ENCODE measurements at regions not wholly inside any gene's neighbourhood (a gene's known extent, or its start where the extent isn't known, plus 50 kb on each side); places are given as distances from the start of the nearest gene placed in this dataset.

- H3K36me3 ChIP-seq = no peaks in the 10 kb centered on the region
- no peak overlapping the region for H3K27ac ChIP-seq
- TF ChIP-seq CTCF (IDR thresholded peaks at IDR 0.05) (no peak), POLR2A (IDR thresholded peaks at IDR 0.05) (no peak), POLR2AphosphoS5 (IDR thresholded peaks at IDR 0.05) (no peak)
- H3K4me3 ChIP-seq = no peak overlapping the region
- WGBS = 71% methylated on average over 10 of the region's 10 CpGs
- H3K9me3 ChIP-seq = no peaks in the 10 kb centered on the region
- intact Hi-C loops (cut with DNase I) = no loop called here
- no peak for DNase-seq (ENCODE audit: low spot score)
- H3K4me1 ChIP-seq (replicated peaks) = no peaks in the 10 kb centered on the region
- no peaks in the 10 kb centered on the region for H3K27me3 ChIP-seq (replicated peaks; ENCODE audit: insufficient read depth)
Measured at GRCh38 chr2:129443865-129444739, 535.4 kb upstream of the RAB6C start.

- Histone ChIP-seq H3K36me3 (no peaks in the 10 kb centered on the region), H3K4me3 (no peak overlapping the region), H3K9me3 (no peaks in the 10 kb centered on the region), H3K27ac (no peak overlapping the region), H3K27me3 (replicated peaks; ENCODE audit: insufficient read depth) (no peaks in the 10 kb centered on the region), H3K4me1 (replicated peaks) (no peaks in the 10 kb centered on the region)
- DNase-seq (ENCODE audit: low spot score) = no peak
- intact Hi-C loops (cut with DNase I) = no loop called here
- WGBS = 93% methylated on average over 6 of the region's 6 CpGs
- TF ChIP-seq CTCF (IDR thresholded peaks at IDR 0.05) (no peak), POLR2A (IDR thresholded peaks at IDR 0.05) (no peak), POLR2AphosphoS5 (IDR thresholded peaks at IDR 0.05) (no peak)
Measured at GRCh38 chr2:129444751-129445150, 534.7 kb upstream of the RAB6C start.

- no peaks in the 10 kb centered on the region for H3K9me3 ChIP-seq
- TF ChIP-seq CTCF (IDR thresholded peaks at IDR 0.05) = no peak
- no peak for TF ChIP-seq POLR2AphosphoS5 (IDR thresholded peaks at IDR 0.05)
- TF ChIP-seq POLR2A (IDR thresholded peaks at IDR 0.05) = no peak
- no peaks in the 10 kb centered on the region for H3K36me3 ChIP-seq
- 47% methylated on average over 3 of the region's 3 CpGs for WGBS
- intact Hi-C loops (cut with DNase I) = no loop called here
- H3K4me1 ChIP-seq (replicated peaks) = no peaks in the 10 kb centered on the region
- DNase-seq (ENCODE audit: low spot score) = no peak
- no peak overlapping the region for H3K4me3 ChIP-seq
- H3K27ac ChIP-seq = no peak overlapping the region
- no peaks in the 10 kb centered on the region for H3K27me3 ChIP-seq (replicated peaks; ENCODE audit: insufficient read depth)
Measured at GRCh38 chr2:129456691-129457090, 522.8 kb upstream of the RAB6C start.

GRCh38 chr2:129457277-129457818 is 522.1 kb upstream of the RAB6C start:
- H3K36me3 ChIP-seq = no peaks in the 10 kb centered on the region
- WGBS = 86% methylated on average over 5 of the region's 5 CpGs
- no peaks in the 10 kb centered on the region for H3K27me3 ChIP-seq (replicated peaks; ENCODE audit: insufficient read depth)
- H3K4me3 ChIP-seq = no peak overlapping the region
- intact Hi-C loops (cut with DNase I) = no loop called here
- H3K9me3 ChIP-seq = no peaks in the 10 kb centered on the region
- TF ChIP-seq POLR2AphosphoS5 (IDR thresholded peaks at IDR 0.05) (no peak), CTCF (IDR thresholded peaks at IDR 0.05) (no peak), POLR2A (IDR thresholded peaks at IDR 0.05) (no peak)
- no peaks in the 10 kb centered on the region for H3K4me1 ChIP-seq (replicated peaks)
- DNase-seq (ENCODE audit: low spot score) = no peak
- no peak overlapping the region for H3K27ac ChIP-seq

GRCh38 chr2:129458006-129458405 is 521.5 kb upstream of the RAB6C start:
- no peak overlapping the region for H3K27ac ChIP-seq
- H3K36me3 ChIP-seq = no peaks in the 10 kb centered on the region
- intact Hi-C loops (cut with DNase I) = no loop called here
- no peaks in the 10 kb centered on the region for H3K9me3 ChIP-seq
- no peak overlapping the region for H3K4me3 ChIP-seq
- WGBS = 97% methylated on average over 7 of the region's 7 CpGs
- DNase-seq (ENCODE audit: low spot score) = no peak
- no peak for TF ChIP-seq CTCF (IDR thresholded peaks at IDR 0.05)
- no peak for TF ChIP-seq POLR2A (IDR thresholded peaks at IDR 0.05)
- TF ChIP-seq POLR2AphosphoS5 (IDR thresholded peaks at IDR 0.05) = no peak
- H3K4me1 ChIP-seq (replicated peaks) = no peaks in the 10 kb centered on the region
- H3K27me3 ChIP-seq (replicated peaks; ENCODE audit: insufficient read depth) = no peaks in the 10 kb centered on the region

Measured in prostate gland (tissue), 2 donors.